GM12878 (cell line): ENCODE measurements at regions not wholly inside any gene's neighbourhood (a gene's known extent, or its start where the extent isn't known, plus 50 kb on each side); places are given as distances from the start of the nearest gene placed in this dataset.

ENCODE experiments used
- ATAC-seq: fragments of 200-7000 bp; cut with Tn5 transposase; 3 replicates; pipeline ENCODE4 v1.9.1; 2020; ENCODE audit warnings: mild to moderate bottlenecking, moderate library complexity
- BruUV-seq: library from RNA; stranded (reverse); fragments of 400-500 nt; replicated peaks from 2 replicates; lab custom pipeline; 2021; lab: Mats Ljungman, UMichigan
- CTCF ChIA-PET: fragments of 300-600 bp; sonication (Branson Sonifier 250); formaldehyde crosslinking; extraction: SDS; loops from one replicate; lab custom pipeline; 2021; ENCODE audit warnings: inconsistent platforms; lab: Yijun Ruan, JAX
- POLR2A ChIA-PET: fragments of 350-600 bp; formaldehyde crosslinking; extraction: SDS; loops from one replicate; lab custom pipeline; 2021; ENCODE audit warnings: inconsistent platforms; lab: Charles Lee
- RAD21 ChIA-PET: fragments of 300-600 bp; sonication (Branson Sonifier 250); formaldehyde crosslinking; loops from one replicate; lab custom pipeline; 2023; ENCODE audit warnings: antibody characterized with exemption; ENCODE audit not compliant: unreplicated experiment; lab: Charles Lee
- SMC1A ChIA-PET: fragments of 300-600 bp; sonication (Branson Sonifier 250); formaldehyde crosslinking; loops from one replicate; lab custom pipeline; 2023; ENCODE audit not compliant: unreplicated experiment, uncharacterized antibody; lab: Charles Lee
- DNase-seq: peaks from one replicate; pipeline ENCODE4 v3.0.0-alpha.2; 2011; ENCODE audit warnings: low read depth, low spot score
- FAIRE-seq: peaks from 3 replicates; lab custom pipeline; 2011; peaks lifted over from hg19 to GRCh38; lab: Jason Lieb, UNC
- H2AFZ ChIP-seq: 2 replicates; pipeline ENCODE4 v1.6.0; 2011; ENCODE audit warnings: low read depth, low read length, control low read depth; ENCODE audit not compliant: control insufficient read depth
- H3K27ac ChIP-seq: 2 replicates; pipeline ENCODE4 v1.5.1; 2011; ENCODE audit warnings: control low read depth; ENCODE audit not compliant: control insufficient read depth, insufficient read depth
- H3K27me3 ChIP-seq, 2 experiments: replicated peaks in 1 of 2; 2 replicates each; pipeline versions ENCODE4 v1.6.0 to v1.6.1; 2011; ENCODE audit warnings: low read length in 1 of 2; ENCODE audit not compliant: control insufficient read depth in 2 of 2, insufficient read depth in 2 of 2
- H3K36me3 ChIP-seq, 2 experiments: 2 replicates each; pipeline ENCODE4 v1.5.1; 2011; ENCODE audit warnings: low read length in 1 of 2; ENCODE audit not compliant: control insufficient read depth in 2 of 2, insufficient read depth in 2 of 2
- H3K4me1 ChIP-seq: 2 replicates; pipeline ENCODE4 v1.6.1; 2011; ENCODE audit warnings: mild to moderate bottlenecking, low read length, moderate library complexity, mixed read lengths; ENCODE audit not compliant: control insufficient read depth, insufficient read depth
- H3K4me2 ChIP-seq: 2 replicates; pipeline ENCODE4 v1.6.0; 2011; ENCODE audit warnings: control low read depth; ENCODE audit not compliant: control insufficient read depth, insufficient read depth
- H3K4me3 ChIP-seq: fragments of 200-600 bp; sonication (generic); 2 replicates; pipeline ENCODE4 v1.5.1; 2016
- H3K79me2 ChIP-seq: 2 replicates; pipeline ENCODE4 v1.6.0; 2011; ENCODE audit warnings: low read length; ENCODE audit not compliant: control insufficient read depth, insufficient read depth
- H3K9ac ChIP-seq: 2 replicates; pipeline ENCODE4 v1.8.0; 2011; ENCODE audit warnings: low read length, control low read depth, mixed read lengths; ENCODE audit not compliant: control insufficient read depth, insufficient read depth
- H3K9me3 ChIP-seq: replicated peaks from 3 replicates; pipeline ENCODE4 v1.5.1; 2011; ENCODE audit warnings: mild to moderate bottlenecking, low read length; ENCODE audit not compliant: control insufficient read depth, insufficient read depth
- H4K20me1 ChIP-seq: 2 replicates; pipeline ENCODE4 v1.6.0; 2011; ENCODE audit not compliant: control insufficient read depth, insufficient read depth
- CBFB ChIP-seq: IDR thresholded peaks from 2 replicates; pipeline ENCODE4 v1.6.1; 2016; ENCODE audit warnings: antibody characterized with exemption, low read depth
- CHD1 ChIP-seq: IDR thresholded peaks from 2 replicates; pipeline ENCODE4 v1.6.1; 2012; ENCODE audit warnings: low read depth, low read length, improper control_type of control experiment
- CHD4 ChIP-seq: fragments of 200-600 bp; sonication (generic); IDR thresholded peaks from 2 replicates; pipeline ENCODE4 v1.6.1; 2016; ENCODE audit warnings: mild to moderate bottlenecking
- FOXK2 ChIP-seq: fragments of 450-650 bp; IDR thresholded peaks from 2 replicates; pipeline ENCODE4 v1.6.1; 2017; ENCODE audit warnings: mild to moderate bottlenecking, moderate library complexity
- HDGF ChIP-seq: fragments of 450-650 bp; IDR thresholded peaks from 2 replicates; pipeline ENCODE4 v1.6.1; 2016; ENCODE audit warnings: antibody characterized with exemption
- IRF4 ChIP-seq: IDR thresholded peaks from 2 replicates; pipeline ENCODE4 v1.6.1; 2011; ENCODE audit warnings: low read depth, low read length
- NFIC ChIP-seq: IDR thresholded peaks from 2 replicates; pipeline ENCODE4 v1.6.1; 2012; ENCODE audit warnings: low read depth, mild to moderate bottlenecking, inconsistent platforms, low read length, moderate library complexity
- NFYA ChIP-seq: IDR thresholded peaks from 2 replicates; pipeline ENCODE4 v1.6.1; 2011; ENCODE audit warnings: low read depth, mild to moderate bottlenecking, low read length, improper control_type of control experiment, borderline replicate concordance
- NR2C2 ChIP-seq: IDR thresholded peaks from 2 replicates; pipeline ENCODE4 v1.6.1; 2011; ENCODE audit warnings: borderline replicate concordance, low read depth; ENCODE audit not compliant: control insufficient read depth, insufficient read length
- TCF3 ChIP-seq: IDR thresholded peaks from 2 replicates; pipeline ENCODE4 v1.6.1; 2012; ENCODE audit warnings: low read depth, mild to moderate bottlenecking, low read length, borderline replicate concordance; ENCODE audit not compliant: insufficient read depth
- ZNF207 ChIP-seq: fragments of 450-650 bp; IDR thresholded peaks from 2 replicates; pipeline ENCODE4 v1.6.1; 2014; ENCODE audit warnings: antibody characterized with exemption, mild to moderate bottlenecking, borderline replicate concordance
- ZNF274 ChIP-seq: IDR thresholded peaks from one replicate; pipeline ENCODE4 v1.8.0; 2011; ENCODE audit not compliant: insufficient read length, insufficient read depth
- ZNF622 ChIP-seq: fragments of 450-650 bp; IDR thresholded peaks from 2 replicates; pipeline ENCODE4 v1.6.1; 2017; ENCODE audit warnings: mild to moderate bottlenecking, inconsistent platforms
- WGBS: methylation state at CpG from one replicate; pipeline ENCODE4 v1.1.6; 2016; ENCODE audit warnings: low lambda C conversion rate; ENCODE audit not compliant: insufficient replicate concordance, insufficient coverage; ENCODE audit errors: missing lambda C conversion rate; 5-methylcytosine and 5-hydroxymethylcytosine counted together
- in situ Hi-C: fragments of 300-500 bp; cut with MboI; formaldehyde crosslinking; loops from 9 replicates; pipeline ENCODE4 v1.14.3; 2018; ENCODE audit warnings: mixed read lengths
- intact Hi-C: fragments of 100-400 bp; cut with micrococcal nuclease; formaldehyde crosslinking; loops from one replicate; pipeline ENCODE4 v1.14.2; 2022; ENCODE audit not compliant: unreplicated experiment
- TF ChIP-seq, protein P1 (sequence below): fragments of 450-650 bp; IDR thresholded peaks from 2 replicates; pipeline ENCODE4 v1.6.1; 2018; ENCODE audit warnings: borderline replicate concordance, mild to moderate bottlenecking; ENCODE audit not compliant: partially characterized antibody
- TF ChIP-seq, protein P2 (sequence below): fragments of 150-350 bp; IDR thresholded peaks from 2 replicates; pipeline ENCODE4 v1.6.1; 2014; ENCODE audit warnings: mild to moderate bottlenecking, low read depth, low read length

DNA sequence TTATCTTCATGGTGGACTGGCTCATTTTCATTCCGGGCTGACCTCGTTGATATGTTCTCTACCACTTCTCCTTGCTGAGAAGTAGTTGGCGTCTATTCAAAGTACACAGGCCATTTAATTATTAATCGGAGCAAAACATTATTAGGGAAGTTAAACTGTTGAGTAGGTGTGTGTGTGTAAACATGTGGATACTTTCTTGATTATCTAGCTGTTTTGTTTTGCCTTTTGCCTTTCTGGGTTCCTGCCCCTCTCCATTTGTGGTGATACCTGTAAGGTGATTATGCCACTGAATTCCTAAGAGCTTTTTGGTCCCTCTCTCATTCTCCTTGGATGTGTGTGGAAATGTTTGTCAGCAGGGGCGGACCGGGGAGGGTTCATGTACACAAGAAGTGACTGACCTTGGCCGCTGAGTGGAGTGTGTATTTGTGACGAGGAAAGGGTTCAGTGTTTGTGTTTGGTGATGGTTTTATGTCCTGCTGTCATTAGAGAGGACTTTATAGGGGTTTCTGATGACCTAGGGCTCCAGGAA, 56.6 kb upstream of the PPP2R5A start:
- no peak for FAIRE-seq
- in situ Hi-C loops, result no loop called here
- Histone ChIP-seq H3K4me3 (no peak overlapping the region), H4K20me1 (no peaks in the 10 kb centered on the region), H3K4me1 (peaks cover 5% of the 10 kb centered on the region; the same call in 1 of the 2 replicates), H3K79me2 (no peaks in the 10 kb centered on the region), H3K4me2 (no peak overlapping the region), H3K36me3 (no peaks in the 10 kb centered on the region), H2AFZ (no peak overlapping the region), H3K27me3 (no peaks in the 10 kb centered on the region), H3K27ac (no peak overlapping the region), H3K9ac (no peak overlapping the region), H3K9me3 (no peaks in the 10 kb centered on the region)
- ChIA-PET POLR2A (interaction anchor here (0.6 to 1.0 kb wide), 2 partner anchors 24 to 56 kb away, joined by 3 read pairs; no protein-coding TSS in a partner anchor), RAD21 (interaction anchor here (0.6 to 0.7 kb wide), 2 partner anchors 9 kb away, joined by 3 read pairs; no protein-coding TSS in a partner anchor), SMC1A (interaction anchor here (0.9 to 1.5 kb wide), 2 partner anchors 13 to 110 kb away, joined by 3 to 4 read pairs; no protein-coding TSS in a partner anchor), CTCF (interaction anchor here (1.2 kb wide), 1 partner anchor 56 kb away, joined by 3 read pairs; no protein-coding TSS in a partner anchor)
- DNase-seq, result no peak
- no peak for ATAC-seq
- intact Hi-C loops, result no loop called here
- no TSS peak for BruUV-seq
- WGBS, result 35% methylated on average over 8 of the region's 8 CpGs
- no peak for TF ChIP-seq NFYA
- TF ChIP-seq, protein P1, sequence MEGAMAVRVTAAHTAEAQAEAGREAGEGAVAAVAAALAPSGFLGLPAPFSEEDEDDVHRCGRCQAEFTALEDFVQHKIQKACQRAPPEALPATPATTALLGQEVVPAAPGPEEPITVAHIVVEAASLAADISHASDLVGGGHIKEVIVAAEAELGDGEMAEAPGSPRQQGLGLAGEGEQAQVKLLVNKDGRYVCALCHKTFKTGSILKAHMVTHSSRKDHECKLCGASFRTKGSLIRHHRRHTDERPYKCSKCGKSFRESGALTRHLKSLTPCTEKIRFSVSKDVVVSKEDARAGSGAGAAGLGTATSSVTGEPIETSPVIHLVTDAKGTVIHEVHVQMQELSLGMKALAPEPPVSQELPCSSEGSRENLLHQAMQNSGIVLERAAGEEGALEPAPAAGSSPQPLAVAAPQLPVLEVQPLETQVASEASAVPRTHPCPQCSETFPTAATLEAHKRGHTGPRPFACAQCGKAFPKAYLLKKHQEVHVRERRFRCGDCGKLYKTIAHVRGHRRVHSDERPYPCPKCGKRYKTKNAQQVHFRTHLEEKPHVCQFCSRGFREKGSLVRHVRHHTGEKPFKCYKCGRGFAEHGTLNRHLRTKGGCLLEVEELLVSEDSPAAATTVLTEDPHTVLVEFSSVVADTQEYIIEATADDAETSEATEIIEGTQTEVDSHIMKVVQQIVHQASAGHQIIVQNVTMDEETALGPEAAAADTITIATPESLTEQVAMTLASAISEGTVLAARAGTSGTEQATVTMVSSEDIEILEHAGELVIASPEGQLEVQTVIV, result no peak

DNA sequence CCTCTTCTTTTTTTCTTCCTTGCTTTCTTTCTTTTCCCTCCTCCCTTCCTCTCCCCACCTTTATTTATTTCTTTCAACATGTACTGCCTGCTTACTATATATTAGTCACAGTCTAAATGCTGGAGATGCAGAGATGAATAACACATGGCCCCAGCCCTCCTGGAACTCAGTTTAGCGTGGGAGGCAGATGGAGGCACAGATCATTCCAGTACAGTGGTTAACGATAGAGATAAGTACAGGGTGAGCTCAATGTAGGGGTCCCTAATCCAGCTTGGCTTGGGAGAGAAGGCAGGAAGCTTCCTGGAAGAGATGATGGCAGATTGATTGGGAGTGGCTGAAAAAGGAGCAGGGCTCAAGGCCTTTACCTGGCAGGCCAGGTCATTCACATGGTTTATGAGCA, 55.6 kb upstream of the PPP2R5A start:
- H3K9ac ChIP-seq, result no peak overlapping the region
- ATAC-seq (no peak), FAIRE-seq (no peak), DNase-seq (no peak)
- ChIA-PET SMC1A (no interaction called here), RAD21 (interaction anchor here (0.7 kb wide), 1 partner anchor 8 kb away, joined by 3 read pairs; no protein-coding TSS in a partner anchor), POLR2A (no interaction called here), CTCF (no interaction called here)
- no peak overlapping the region for H3K4me2 ChIP-seq
- H3K4me3 ChIP-seq, result no peak overlapping the region
- H3K4me1 ChIP-seq, result peaks cover 9% of the 10 kb centered on the region; the same call in 1 of the 2 replicates
- H3K27me3 ChIP-seq, result no peaks in the 10 kb centered on the region
- in situ Hi-C loops, result no loop called here
- BruUV-seq, result no TSS peak
- no peak overlapping the region for H3K27ac ChIP-seq
- intact Hi-C loops, result no loop called here
- no peaks in the 10 kb centered on the region for H4K20me1 ChIP-seq
- no peaks in the 10 kb centered on the region for H3K36me3 ChIP-seq
- WGBS, result 56% methylated on average over 2 of the region's 2 CpGs
- no peaks in the 10 kb centered on the region for H3K79me2 ChIP-seq
- no peak overlapping the region for H2AFZ ChIP-seq
- no peaks in the 10 kb centered on the region for H3K9me3 ChIP-seq
- TF ChIP-seq IRF4, result no peak
- TF ChIP-seq ZNF207, result no peak
- no peak for TF ChIP-seq CBFB
- no peak for TF ChIP-seq FOXK2
- TF ChIP-seq NR2C2, result no peak
- no peak for TF ChIP-seq ZNF274
- no peak for TF ChIP-seq CHD1
- TF ChIP-seq ZNF622, result no peak
- TF ChIP-seq HDGF, result no peak
- no peak for TF ChIP-seq NFIC
- TF ChIP-seq CHD4, result no peak
- TF ChIP-seq, protein P2, sequence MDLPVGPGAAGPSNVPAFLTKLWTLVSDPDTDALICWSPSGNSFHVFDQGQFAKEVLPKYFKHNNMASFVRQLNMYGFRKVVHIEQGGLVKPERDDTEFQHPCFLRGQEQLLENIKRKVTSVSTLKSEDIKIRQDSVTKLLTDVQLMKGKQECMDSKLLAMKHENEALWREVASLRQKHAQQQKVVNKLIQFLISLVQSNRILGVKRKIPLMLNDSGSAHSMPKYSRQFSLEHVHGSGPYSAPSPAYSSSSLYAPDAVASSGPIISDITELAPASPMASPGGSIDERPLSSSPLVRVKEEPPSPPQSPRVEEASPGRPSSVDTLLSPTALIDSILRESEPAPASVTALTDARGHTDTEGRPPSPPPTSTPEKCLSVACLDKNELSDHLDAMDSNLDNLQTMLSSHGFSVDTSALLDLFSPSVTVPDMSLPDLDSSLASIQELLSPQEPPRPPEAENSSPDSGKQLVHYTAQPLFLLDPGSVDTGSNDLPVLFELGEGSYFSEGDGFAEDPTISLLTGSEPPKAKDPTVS, result no peak
- no peak for TF ChIP-seq TCF3
